Ecto neural progenitor cell (in vitro differentiated cells): ENCODE measurements at regions not wholly inside any gene's neighbourhood (a gene's known extent, or its start where the extent isn't known, plus 50 kb on each side); places are given as distances from the start of the nearest gene placed in this dataset.

Source experiments
- DNase-seq: peaks from one replicate; pipeline ENCODE4 v3.0.0-alpha.2; 2018; ENCODE audit warnings: low spot score

DNA sequence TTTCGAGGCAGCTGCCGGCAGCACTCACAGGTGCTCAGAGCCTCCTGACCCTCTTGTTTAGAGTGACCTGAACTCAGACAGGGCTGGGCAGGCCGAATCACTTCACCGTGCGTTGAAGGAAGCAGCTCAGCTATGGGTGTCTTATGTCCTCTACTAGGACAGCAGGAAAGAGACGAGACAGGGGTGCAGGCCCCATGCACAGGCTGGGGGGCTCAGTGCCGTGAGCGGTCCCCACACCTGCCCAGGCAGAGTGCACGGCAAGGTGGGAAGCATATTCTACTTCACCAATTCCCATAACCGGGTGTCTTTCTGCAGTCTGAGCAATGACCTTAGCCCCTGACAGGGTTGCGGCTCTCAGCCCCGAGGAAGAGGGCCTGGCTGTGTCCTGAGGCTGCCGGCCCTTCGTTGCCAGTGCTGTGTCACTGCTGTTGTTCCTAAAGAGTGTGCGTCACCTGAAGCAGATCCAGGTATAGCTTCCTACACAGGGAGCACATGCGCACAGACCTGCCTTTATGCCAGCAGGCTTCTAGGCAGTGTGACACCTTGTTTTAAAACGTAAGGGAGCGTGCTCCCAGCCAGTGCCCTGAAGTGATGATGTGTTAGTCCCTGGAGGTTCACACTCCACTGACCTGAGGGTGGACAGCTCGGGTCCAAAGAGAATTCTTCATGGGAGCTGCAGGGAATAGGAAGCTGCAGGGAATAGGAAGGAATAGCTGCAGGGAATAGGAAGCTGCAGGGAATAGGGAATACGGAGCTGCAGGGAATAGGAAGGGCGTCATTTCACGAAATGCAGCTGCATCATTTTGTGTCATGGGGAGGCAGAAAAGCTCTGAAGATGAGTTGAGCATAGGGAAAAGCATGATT lies 207.9 kb upstream of the SALL3 start:
- DNase-seq: peak; percentile 30

DNA sequence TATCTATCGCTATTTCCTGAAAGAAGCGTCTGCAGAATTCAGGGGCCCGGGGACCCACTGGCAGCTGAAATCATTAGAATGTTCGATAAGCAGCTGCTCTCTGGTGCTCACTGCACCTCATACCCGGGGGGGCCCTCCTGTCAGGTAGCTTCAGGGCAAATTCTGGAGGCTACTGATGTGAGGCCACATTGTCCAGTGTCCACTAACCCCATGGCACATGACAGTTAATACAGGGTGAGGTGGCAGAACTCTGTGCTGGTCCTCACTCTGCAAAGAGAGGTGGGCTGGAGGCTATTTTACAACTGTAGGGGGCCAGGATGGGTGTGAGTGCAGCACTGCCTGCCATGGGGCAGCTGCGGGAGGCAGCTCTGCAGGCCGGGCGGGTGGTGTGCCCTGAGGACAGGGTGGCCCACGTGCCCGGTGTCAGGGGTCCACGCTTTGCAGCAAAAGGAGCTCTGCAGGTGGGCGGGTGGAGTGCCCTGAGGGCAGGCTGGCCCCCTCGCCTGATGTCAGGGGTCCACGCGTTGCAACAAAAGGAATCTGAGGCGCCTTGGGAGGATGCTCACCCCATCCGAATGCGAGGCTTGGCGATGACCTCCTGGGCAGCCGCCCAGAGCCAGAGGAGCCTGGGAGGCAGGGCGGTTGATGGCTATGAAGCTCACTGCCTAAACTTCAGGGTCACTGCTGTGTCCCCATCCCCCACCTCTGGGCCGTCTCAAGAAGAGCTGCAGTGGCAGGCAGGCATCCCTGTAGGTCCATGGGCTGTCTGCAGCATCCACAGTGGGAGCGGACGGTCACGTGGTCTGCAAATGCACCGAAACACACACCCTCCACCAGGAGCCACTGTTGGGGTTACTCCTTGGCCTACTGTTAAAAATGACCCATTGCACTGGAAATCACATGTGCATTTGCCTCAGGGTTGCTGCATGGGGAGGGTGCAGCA lies 207.0 kb upstream of the SALL3 start:
- peak; percentile 41 for DNase-seq

DNA sequence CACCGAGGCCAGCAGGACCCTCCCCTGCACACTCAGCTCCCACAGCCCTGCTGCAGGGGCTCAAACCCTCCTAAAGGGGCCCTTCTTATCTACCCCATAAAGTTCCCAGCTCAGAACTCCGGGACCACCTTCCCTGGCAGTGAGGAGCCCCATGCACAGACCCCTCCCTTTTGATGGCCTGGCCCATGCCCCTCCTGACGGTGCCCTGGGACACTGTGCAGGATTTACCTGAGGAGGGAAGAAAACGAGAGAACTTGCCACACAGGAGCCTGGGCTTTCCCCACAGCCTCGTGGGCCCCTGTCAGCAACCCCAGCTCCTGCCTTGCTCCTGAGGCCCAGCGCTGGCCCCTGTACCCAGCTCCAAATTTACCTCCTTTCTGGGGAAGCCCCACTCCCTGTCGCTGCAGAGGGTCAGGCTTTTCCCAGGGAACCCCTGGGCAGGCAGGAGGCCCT lies 206.3 kb upstream of the SALL3 start:
- DNase-seq: peak; percentile 38

DNA sequence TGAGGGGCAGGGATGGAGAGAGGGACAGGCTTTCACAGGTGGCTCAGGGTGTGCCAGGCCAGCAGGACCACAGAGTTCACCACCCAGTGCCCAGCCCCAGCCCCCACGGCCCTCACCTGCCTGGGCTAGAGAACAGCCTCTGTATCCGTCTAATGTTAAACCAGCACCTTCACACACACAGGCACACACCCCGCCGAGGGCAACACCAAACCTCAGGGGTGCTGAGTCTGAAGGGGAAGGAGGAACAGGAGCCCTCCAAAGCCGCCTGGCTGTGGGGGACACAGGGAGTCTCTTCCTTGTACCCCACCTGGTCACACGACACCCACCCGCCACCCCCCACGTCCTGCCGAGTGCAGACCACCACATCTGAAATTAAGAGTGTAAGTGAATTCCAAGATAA lies 205.8 kb upstream of the SALL3 start:
- DNase-seq: no peak

DNA sequence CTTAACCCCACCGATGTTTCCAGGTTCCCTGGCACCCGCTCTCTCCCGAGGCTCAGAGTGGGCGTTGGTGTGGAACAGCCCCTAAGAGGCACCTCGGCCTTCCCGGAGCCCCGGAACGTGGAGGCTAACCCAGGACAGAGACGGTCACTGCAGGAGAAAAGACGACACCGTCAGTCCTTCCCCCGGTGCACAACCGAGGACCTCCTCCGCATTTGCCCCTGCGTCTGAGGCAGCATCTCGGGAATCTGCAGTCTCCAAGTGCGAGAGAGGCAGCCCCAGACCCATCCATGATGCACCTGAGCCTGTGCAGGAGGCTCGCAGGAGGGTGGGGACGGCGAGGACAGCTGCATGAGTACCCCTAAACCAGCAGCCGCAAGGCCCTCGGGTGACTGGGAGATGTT lies 204.9 kb upstream of the SALL3 start:
- DNase-seq: no peak

DNA sequence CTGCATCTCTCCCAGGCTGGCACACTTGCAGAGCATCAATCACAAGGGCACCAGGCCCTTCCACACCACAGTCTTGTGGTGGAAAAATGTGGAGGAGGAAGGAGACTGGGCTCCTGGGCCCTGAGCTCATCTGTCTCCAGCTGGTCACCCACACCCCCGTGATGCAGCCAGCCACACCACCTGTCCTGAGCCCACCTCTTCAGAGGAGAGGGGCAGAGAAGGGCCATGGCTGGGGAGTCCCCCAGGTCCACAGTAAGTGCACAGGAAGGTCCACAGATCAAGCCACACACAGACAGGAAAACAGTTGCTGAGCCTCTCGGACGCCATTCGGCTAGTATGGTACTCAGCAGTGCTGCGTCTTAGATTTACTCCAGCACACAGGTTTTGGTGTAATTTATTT lies 203.5 kb upstream of the SALL3 start:
- no peak for DNase-seq

DNA sequence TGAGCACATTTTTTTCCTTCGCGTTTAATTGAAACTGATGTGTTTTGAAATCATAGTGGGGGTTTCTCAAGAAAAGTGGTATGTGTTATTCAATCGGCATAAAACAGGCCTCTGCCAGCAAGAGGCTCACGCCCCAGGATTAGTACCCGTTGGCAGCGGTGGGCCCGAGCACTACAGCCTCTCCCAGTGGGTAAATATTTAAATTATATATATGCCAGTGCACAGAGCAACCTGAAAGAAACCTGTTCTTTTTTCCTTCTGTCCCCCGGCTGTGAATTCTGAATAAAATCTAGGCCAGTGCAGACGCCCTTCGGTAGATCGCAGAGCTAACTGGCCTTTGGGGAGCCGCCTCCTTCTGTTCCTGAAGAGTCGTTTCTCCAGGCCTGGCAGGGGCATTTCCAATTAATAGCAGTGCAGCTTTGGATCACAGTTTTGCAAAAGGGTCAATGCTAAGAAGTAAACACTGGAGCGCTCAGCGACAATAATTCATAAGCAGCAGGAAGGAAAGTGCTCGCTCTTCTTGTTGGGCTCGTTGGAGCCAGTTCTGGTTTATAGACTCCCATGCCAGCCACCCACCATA lies 202.8 kb upstream of the SALL3 start:
- DNase-seq: no peak

DNA sequence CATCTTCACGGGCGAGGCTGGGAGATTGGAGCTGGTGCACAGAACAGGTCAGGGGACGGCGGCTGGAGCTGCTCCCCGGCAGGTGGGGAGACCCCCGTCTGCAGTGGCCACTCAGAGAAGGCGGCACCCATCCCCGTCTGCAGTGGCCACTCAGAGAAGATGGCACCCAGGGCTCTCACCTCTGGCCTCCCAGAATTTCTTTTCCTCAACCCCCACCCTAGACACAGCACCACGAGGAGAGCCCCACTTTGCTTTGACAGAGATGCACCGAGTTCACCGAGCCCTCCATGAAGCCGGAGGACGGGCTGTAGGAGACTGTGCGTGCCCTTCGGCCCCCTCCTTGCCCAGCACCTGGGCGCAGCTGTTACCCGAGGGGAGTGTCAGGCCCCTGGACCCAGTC lies 201.6 kb upstream of the SALL3 start:
- DNase-seq: no peak

DNA sequence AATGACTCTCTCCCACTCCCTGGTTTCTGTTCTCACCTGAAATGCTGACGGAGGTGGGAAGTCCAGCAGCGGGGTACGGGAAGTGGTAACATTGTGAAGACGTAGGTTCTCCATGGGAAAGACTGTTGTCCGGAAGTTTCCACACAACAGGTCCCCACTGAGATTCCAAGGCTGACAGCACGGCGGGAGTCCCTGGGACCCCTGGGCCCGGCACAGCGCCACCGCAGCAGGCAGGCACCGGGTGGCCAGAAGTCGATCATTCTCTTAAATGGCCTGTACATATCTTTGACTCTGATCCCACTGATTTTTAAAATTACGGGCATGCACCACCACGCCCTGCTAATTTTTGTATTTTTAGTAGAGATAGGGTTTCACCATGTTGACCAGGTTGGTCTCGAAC lies 201.0 kb upstream of the SALL3 start:
- no peak for DNase-seq

DNA sequence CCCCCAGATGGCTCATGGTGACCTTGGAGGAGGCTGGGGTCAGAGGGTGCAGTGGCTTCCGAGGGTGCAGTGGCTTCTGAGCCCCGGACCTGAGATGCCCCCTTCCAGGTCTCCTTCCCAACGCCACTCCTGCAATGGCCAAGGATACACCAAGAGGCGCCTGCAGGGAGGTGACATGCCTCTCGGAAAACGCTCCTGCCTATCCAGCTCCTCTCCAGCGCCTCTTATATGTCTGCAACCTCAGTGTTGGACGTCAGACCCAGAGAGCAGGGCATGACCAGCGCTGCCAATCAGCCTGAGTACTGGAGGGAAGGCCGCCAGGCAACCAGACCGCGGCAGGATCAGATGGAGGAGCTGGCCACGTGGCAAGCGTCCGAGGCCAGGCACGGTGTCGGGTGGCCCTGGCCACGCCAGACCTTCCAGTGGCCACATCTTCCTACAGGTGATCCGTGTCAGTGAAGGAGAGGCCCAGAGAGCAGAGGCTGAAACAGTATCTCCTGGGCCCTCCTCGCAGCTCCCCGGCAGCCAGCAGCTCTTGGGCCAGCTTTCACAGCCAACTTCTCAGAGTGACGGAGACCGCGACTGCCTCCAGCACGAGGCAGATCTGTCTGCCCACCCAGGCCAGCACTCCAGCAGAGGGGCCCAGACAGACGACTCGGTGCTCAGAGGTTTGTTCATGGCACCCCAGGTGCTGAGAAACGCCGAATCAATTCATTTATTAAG lies 199.5 kb upstream of the SALL3 start:
- DNase-seq: no peak

DNA sequence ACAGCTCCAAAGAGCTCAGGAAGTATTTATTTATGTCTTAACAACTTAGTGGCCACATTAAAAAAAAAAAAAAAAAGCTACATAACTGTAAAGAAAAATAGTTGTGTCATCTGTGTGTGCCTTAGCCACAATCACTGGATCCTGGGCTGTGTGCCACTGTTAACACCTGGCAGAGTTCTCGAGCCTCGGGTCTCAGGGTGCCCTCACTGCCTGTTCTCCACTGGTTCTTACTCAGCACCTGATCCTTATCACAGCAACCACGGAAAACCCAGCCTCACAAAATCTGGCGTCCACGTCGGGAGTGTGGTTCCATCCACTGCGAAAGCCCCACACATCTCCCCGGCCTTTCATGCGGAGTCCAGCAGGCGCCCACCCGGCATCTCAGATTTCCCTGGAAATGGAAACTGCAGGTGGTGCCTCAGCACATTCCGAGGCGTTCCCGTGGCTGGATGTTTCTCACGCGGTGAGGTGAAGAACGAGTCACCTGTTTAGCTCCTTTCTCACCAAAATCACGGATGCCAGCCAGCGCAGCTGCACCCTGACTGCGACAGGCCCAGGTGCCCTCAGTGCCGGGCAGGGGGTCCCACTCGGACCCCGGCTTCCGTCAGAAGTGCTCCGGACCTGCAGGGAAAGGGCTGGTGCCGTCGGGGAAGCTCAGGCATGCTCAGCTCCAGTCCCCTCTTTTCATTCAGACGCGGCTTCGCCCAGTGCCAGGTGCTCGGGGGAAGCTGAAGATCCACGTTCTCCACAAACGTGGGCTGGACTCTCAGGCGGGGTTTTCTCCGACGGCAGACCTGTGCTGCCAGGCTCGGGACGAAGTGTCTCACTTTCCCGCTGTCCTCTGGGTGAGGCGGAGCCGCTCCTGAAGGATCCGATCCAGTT lies 198.7 kb upstream of the SALL3 start:
- DNase-seq: no peak

DNA sequence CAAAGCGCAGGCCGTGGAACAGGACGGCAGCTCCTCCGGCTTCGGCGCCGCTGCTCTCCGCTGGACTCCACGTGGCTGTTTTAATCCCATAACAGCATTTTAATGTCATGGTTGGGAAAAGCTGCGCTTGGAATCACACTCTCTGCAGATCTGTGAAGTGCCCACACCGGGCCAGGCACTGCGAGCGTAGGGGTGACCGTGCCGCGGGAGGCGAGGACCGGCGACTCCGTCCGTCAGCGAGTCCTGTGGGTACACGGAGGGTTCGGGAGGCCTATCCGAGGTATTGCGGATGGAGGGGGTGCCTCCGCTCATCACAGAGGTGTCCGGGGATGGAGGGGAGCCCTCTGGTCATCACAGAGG lies 198.0 kb upstream of the SALL3 start:
- DNase-seq: no peak

DNA sequence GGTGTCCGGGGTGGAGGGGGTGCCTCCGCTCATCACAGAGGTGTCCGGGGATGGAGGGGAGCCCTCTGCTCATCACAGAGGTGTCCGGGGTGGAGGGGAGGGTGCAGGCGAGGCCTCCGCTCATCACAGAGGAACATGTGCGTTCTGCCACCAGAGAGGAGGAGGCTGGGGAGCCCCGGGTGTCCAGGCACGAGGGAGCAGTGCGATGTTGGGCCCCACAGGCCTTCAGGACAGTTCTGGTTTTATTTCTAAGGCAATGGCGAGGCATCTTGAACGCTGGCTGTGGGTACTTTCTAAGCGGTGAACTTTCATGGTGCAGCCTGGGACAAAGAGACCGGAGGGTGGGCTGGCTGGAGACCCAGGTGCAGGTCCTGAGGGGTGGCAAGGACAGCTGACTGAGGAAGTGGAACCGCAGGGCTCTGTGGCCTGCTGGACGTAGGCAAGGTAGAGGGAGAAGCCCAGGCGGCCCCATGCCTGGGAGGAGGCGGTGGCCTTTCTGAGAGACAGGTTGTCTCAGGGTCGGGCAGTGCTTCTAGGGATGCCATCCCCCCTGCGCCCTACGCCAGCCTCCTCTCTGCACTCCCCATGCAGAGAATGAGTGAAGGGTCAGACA lies 196.6 kb upstream of the SALL3 start:
- no peak for DNase-seq

DNA sequence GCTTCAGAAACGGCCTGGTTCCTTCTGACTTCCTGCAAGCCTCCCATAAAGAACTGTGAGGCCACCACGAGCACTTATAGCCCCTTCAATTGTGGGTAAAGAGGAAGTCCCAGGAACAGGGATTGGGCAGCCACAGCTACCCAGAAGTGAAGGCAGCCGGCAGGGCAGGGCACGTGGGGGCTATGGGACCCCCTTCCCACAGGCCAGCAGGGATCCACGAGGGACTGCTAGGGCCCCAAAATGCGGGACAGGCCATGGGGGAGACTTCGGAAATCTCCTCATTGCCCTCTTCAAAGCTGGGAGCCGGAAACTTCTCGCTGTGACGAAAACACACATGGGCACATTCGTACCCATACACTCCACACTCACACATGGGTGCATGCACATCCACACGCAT lies 196.1 kb upstream of the SALL3 start:
- DNase-seq: no peak

DNA sequence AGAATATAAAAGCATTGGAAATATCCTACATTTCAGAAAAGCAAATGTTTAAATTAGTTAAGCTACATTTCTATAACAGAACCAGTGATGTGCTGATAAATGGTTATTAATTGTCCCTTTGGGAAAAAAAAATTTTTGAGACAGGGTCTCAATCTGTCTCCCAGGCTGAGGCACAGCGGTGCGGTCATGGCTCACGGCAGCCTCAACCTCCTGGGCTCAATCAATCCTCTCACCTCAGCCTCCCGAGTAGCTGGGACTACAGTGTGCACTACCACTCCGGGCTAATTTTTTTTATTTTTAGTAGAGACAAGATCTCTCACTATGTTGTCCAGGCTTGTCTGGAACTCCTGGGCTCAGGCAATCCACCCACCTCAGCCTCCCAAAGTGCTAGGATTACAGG lies 194.8 kb upstream of the SALL3 start:
- DNase-seq: no peak

DNA sequence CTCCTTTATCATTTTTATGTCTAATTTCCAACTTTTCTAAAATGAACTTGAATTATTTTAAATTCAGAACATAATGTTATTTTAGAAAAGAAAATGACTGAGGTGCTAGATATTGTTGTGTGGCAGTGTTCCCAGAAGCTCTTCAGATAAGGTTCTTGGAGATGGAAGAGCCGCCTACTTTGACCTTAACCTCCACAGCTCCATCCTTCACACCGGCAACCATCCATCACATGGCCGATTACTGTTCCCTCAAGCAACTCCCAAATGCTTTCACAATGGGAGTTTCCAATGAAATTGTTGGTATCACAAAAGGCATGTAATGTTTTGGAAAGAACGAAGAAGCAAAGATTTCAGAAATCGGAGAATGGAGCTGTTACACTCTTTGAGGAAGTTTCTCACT lies 193.9 kb upstream of the SALL3 start:
- DNase-seq: no peak

DNA sequence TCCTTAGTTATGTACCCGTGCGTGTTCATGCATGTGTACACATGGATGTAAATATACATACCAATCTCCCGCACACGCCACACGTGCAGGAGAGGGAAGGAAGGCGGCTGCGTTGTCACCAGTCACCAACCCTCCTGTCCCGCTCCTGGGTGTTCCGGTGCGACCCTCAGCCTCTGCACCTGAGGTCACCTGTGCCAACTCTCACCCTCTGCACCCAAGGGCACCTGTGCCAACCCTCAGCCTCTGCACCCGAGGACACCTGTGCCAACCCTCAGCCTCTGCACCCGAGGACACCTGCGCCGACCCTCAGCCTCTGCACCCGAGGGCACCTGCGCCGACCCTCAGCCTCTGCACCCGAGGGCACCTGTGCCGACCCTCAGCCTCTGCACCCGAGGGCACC lies 192.8 kb upstream of the SALL3 start:
- DNase-seq: no peak

DNA sequence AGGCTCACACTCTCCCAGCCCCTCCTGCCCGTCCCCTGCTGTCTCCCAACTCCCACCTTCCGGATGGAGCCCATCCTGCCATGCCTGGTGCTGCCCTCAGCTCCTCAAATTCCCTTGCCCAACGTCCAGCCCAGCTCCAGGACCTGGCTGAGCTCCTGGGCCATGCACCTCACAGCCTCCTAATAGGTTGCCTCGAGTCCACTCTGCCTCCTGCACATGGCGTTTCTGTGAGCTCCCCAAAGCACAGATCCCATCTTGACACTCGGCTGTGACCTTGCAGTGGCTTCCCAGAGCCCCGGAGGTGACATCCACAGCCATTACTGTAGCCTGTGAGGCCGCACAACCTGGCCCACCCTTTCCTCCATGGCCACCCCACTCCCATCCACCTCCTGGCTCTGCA lies 191.9 kb upstream of the SALL3 start:
- DNase-seq: no peak

DNA sequence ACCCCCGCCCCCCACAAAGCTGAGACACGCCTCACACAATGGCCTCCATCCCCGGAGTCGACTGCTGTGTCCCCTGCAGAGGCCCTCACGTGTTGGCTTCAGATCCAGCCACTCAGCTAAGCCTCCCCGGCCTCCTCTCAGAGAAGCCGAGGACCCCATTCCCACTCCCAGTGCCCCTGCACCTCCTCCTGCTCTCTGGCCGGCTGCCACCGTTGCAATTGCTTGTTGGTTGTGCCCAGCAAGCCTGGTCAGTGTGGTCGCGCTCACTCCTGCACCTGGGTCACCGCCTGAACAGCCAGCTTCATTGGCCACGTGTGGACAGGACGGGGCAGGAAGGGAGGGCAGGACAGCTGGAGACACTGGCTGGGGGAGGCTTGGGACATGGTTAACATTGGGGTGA lies 191.5 kb upstream of the SALL3 start:
- DNase-seq: no peak

DNA sequence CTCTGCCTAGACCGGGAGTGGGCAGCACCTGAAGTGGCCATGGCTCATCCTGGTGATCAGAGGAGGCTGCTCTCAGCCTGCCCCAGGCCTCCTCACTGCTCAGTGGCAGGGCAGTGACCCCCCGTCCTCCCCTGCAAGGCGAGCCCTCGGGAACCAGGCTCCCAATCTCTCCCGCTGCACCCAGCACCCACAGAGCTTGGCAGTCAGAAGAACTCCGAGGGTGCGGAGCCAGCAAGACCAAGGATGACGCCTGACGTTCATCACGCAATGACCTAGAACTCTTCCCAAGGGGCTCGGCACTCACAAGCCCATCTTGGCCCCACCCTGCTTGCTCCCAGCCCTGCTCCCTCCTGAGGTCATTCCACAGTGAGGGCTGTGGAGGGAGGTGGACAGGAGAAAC lies 189.8 kb upstream of the SALL3 start:
- DNase-seq: no peak

DNA sequence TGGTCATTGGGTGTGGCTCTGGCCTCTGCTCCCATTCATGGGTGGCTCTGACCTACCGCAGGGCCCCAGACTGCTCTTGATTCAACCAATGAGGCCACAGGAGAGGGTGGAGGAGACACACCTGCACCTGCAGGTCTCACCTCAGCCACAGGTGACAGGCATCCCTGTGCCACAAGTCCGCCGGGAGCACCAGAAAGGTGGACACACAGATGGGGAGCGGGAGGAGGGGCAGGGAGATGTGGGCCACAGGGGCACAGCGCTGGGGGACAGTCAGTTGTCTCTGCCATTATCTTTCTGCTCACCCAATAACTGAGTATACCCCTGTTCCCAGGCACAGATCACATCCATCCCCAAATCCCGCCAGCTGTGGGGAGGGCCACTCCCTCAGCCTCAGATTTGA lies 189.1 kb upstream of the SALL3 start:
- no peak for DNase-seq
